Heart left ventricle (tissue), 16 donors: ENCODE measurements at regions not wholly inside any gene's neighbourhood (a gene's known extent, or its start where the extent isn't known, plus 50 kb on each side); places are given as distances from the start of the nearest gene placed in this dataset.
"Not testable (repeated sequence)": the region's sequence is repeated elsewhere in the genome, so short reads cannot be mapped to it uniquely, and the experiment has no call there.

Experiments used
- ATAC-seq, 4 donors: fragments of 200-7000 bp; cut with Tn5 transposase; one replicate each; pipeline ENCODE4 v1.9.1; 2020 to 2022; ENCODE audit warnings: moderate library complexity in 4 of 4, mild to moderate bottlenecking in 3 of 4, moderate number of reproducible peaks in 1 of 4
- DNase-seq, 5 donors: peaks; one replicate each; pipeline ENCODE4 v3.0.0-alpha.2; 2020
- H3K27ac ChIP-seq, 12 donors: fragments of 200-600 bp; sonication (generic) in 4 of 12; one replicate each; pipeline versions ENCODE4 v1.5.0 to v1.8.0; 2016 to 2022; ENCODE audit warnings: mild to moderate bottlenecking in 2 of 12
- H3K27me3 ChIP-seq, 9 donors: fragments of 200-600 bp; sonication (generic) in 2 of 9; one replicate each; pipeline versions ENCODE4 v1.5.1 to v1.8.0; 2016 to 2022; ENCODE audit warnings: mild to moderate bottlenecking in 3 of 9
- H3K36me3 ChIP-seq, 9 donors: fragments of 200-600 bp; sonication (generic) in 2 of 9; one replicate each; pipeline versions ENCODE4 v1.5.0 to v1.8.0; 2018 to 2022; ENCODE audit warnings: mild to moderate bottlenecking in 2 of 9
- H3K4me1 ChIP-seq, 12 donors: fragments of 200-600 bp; sonication (generic) in 4 of 12; one replicate each; pipeline versions ENCODE4 v1.5.0 to v1.8.0; 2016 to 2022; ENCODE audit warnings: mild to moderate bottlenecking in 3 of 12
- H3K4me3 ChIP-seq, 12 donors: fragments of 200-600 bp; sonication (generic) in 4 of 12; one replicate each; pipeline versions ENCODE4 v1.5.0 to v1.8.0; 2017 to 2022; ENCODE audit warnings: mild to moderate bottlenecking in 9 of 12, moderate library complexity in 4 of 12
- H3K9me3 ChIP-seq, 12 donors: fragments of 200-600 bp; sonication (generic) in 4 of 12; one replicate each; pipeline versions ENCODE4 v1.5.0 to v1.8.0; 2016 to 2022; ENCODE audit warnings: mild to moderate bottlenecking in 1 of 12
- POLR2A ChIP-seq, 2 donors: fragments of 450-650 bp; IDR thresholded peaks; one replicate each; pipeline ENCODE4 v1.6.1; 2017; ENCODE audit warnings: antibody characterized with exemption in 2 of 2, mild to moderate bottlenecking in 2 of 2, moderate library complexity in 2 of 2
- WGBS, 4 donors: extraction: QIAGEN DNeasy Blood & Tissue Kit in 2 of 4; methylation state at CpG; one replicate each; pipeline versions ENCODE4 v1.1.5 to v1.1.7; 2013 to 2018; 5-methylcytosine and 5-hydroxymethylcytosine counted together
- intact Hi-C, 10 donors: fragments of 100-400 bp; cut with DNase I; formaldehyde crosslinking; loops; one replicate each; pipeline versions ENCODE4 v1.11.1 to v1.14.2; 2022
- TF ChIP-seq, protein P1 (sequence below), 12 donors: fragments of 200-600 bp; sonication (generic) in 4 of 12; IDR thresholded peaks; one replicate each; pipeline versions ENCODE4 v1.5.0 to v1.8.0; 2018 to 2022; ENCODE audit warnings: antibody characterized with exemption in 12 of 12, mild to moderate bottlenecking in 5 of 12
- donor health status: ischemic (EF 13 %, LVEDD 7.1; RV severe dilation, severe dysfunction).
- donor health status: healthy with polysubstance abuse.
- donor health status: DM: no; HTN: yes; CAD: no.
- donor health status: DM: no; HTN: no; CAD: no.
- donor health status: ischemic (EF 25% LVEDD 6.9; RV normal size, moderate dysfunction).
- donor health status: ischemic (EF 25% LVEDD 5.7; RV mildly dilated, moderate dysfunction).
- donor health status: healthy.
- donor health status: DM: yes; HTN: yes; CAD: no.
- donor health status: ischemic (EF 35%, LVEDD 5.7; RV mildly dilated, moderate dysfunction).
- donor health status: nonischemic (EF 11% LVEDD 7.7; RV severe dilation, severe dysfunction).
- donor health status: DM: yes; HTN: yes; CAD: no.
- donor health status: PGD.
- donor health status: ischemic (EF 29% LVEDD 5.4; RV normal size, mild dysfunction).
- donor health status: nonischemic (EF 23%, LVEDD 6.1; RV moderate dilation, normal function).

DNA sequence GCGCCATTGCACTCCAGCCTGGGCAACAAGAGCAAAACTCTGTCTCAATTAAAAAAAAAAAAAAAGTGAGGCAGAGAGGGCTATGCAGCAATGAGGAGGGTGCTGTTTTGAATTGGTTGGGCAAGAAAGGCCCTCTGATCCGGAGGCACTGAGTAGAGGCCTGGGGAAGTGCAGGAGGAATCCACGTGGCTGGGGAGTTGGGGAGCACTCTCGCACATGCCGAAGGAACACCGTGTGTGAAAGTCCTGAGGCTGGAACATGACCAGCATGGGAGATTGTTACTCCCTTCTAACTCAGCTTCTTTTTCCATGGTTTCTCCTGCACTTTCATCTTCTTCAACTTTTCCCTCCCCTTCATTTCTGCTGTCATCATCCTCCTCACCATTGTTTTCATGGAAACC is 347.9 kb upstream of the HS6ST1 start:
- 89 to 94% (median 90%) methylated on average over 6 of the region's 6 CpGs for WGBS, 4 donors
- no peak for ATAC-seq
- no peaks in the 10 kb centered on the region for H3K4me1 ChIP-seq
- H3K27me3 ChIP-seq: peaks cover 0 to 11% (median 0%) of the 10 kb centered on the region in 9 donors
- no peak overlapping the region for H3K4me3 ChIP-seq
- DNase-seq: no peak
- no peak overlapping the region for H3K27ac ChIP-seq
- TF ChIP-seq POLR2A (IDR thresholded peaks at IDR 0.05): no peak
- TF ChIP-seq, protein P1, sequence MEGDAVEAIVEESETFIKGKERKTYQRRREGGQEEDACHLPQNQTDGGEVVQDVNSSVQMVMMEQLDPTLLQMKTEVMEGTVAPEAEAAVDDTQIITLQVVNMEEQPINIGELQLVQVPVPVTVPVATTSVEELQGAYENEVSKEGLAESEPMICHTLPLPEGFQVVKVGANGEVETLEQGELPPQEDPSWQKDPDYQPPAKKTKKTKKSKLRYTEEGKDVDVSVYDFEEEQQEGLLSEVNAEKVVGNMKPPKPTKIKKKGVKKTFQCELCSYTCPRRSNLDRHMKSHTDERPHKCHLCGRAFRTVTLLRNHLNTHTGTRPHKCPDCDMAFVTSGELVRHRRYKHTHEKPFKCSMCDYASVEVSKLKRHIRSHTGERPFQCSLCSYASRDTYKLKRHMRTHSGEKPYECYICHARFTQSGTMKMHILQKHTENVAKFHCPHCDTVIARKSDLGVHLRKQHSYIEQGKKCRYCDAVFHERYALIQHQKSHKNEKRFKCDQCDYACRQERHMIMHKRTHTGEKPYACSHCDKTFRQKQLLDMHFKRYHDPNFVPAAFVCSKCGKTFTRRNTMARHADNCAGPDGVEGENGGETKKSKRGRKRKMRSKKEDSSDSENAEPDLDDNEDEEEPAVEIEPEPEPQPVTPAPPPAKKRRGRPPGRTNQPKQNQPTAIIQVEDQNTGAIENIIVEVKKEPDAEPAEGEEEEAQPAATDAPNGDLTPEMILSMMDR (IDR thresholded peaks at IDR 0.05): no peak
- intact Hi-C loops: no loop called here
- no peaks in the 10 kb centered on the region for H3K36me3 ChIP-seq
- no peaks in the 10 kb centered on the region for H3K9me3 ChIP-seq

GRCh38 chr2:128667391-128667790 is 348.7 kb upstream of the HS6ST1 start:
- no peak for DNase-seq
- Histone ChIP-seq H3K36me3 (no peaks in the 10 kb centered on the region), H3K27ac (no peak overlapping the region), H3K27me3 (peaks cover 0 to 5% (median 0%) of the 10 kb centered on the region in 9 donors), H3K4me1 (no peaks in the 10 kb centered on the region), H3K9me3 (no peaks in the 10 kb centered on the region), H3K4me3 (no peak overlapping the region)
- ATAC-seq: no peak
- WGBS, 4 donors: 86 to 90% (median 89%) methylated on average over 6 to 7 of the region's 7 CpGs
- TF ChIP-seq POLR2A (IDR thresholded peaks at IDR 0.05): no peak
- TF ChIP-seq, protein P1 (IDR thresholded peaks at IDR 0.05): no peak
- intact Hi-C loops: no loop called here

DNA sequence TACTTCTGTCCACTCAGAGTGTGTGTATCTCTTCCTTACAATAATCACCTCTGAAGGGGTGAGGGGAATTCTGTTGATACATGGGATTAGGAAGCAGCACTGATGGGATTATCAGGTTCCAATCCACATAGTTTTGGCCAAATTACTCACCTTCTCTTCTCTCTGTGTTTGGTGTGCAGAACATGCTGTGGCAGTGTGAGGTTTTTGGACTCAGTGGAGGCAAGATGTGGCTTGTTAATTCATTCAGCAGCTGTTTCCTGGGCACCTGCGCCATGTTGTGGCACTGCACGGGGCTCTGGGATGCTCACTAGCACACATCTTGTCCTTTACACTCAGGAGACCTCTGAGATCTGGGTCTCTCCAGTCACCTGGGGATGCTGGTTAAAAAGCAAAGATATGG is 350.3 kb upstream of the HS6ST1 start:
- intact Hi-C loops: no loop called here
- Histone ChIP-seq H3K36me3 (no peaks in the 10 kb centered on the region), H3K9me3 (no peaks in the 10 kb centered on the region), H3K27me3 (no peaks in the 10 kb centered on the region), H3K4me3 (no peak overlapping the region), H3K4me1 (no peaks in the 10 kb centered on the region), H3K27ac (no peak overlapping the region)
- ATAC-seq (no peak), DNase-seq (no peak)
- 70 to 97% (median 81%) methylated on average over 2 of the region's 2 CpGs for WGBS, 4 donors
- no peak for TF ChIP-seq POLR2A (IDR thresholded peaks at IDR 0.05)
- TF ChIP-seq, protein P1 (IDR thresholded peaks at IDR 0.05): no peak

- Histone ChIP-seq H3K4me3 (no peak overlapping the region), H3K36me3 (no peaks in the 10 kb centered on the region), H3K9me3 (peaks cover 0 to 5% (median 0%) of the 10 kb centered on the region in 12 donors), H3K27ac (no peak overlapping the region), H3K27me3 (no peaks in the 10 kb centered on the region), H3K4me1 (no peaks in the 10 kb centered on the region)
- ATAC-seq (no peak), DNase-seq (no peak)
- TF ChIP-seq POLR2A (IDR thresholded peaks at IDR 0.05): no peak
- TF ChIP-seq, protein P1 (IDR thresholded peaks at IDR 0.05): no peak
- intact Hi-C loops: no loop called here
- 92 to 96% (median 94%) methylated on average over 1 of the region's 1 CpG for WGBS, 4 donors
These were observed 351.4 kb upstream of the HS6ST1 start for GRCh38 chr2:128670066-128670465.

- DNase-seq, H3K4me3 ChIP-seq, H3K27me3 ChIP-seq, H3K27ac ChIP-seq, intact Hi-C loops, H3K36me3 ChIP-seq, H3K9me3 ChIP-seq, ATAC-seq, H3K4me1 ChIP-seq: not testable (repeated sequence)
- WGBS, 4 donors: 81 to 97% (median 95%) methylated on average over 12 to 36 of the region's 36 CpGs
These were observed 353.5 kb upstream of the HS6ST1 start for GRCh38 chr2:128671981-128672757.

- ATAC-seq, H3K4me1 ChIP-seq, H3K4me3 ChIP-seq, intact Hi-C loops, H3K9me3 ChIP-seq, H3K27me3 ChIP-seq, H3K27ac ChIP-seq, H3K36me3 ChIP-seq, DNase-seq: not testable (repeated sequence)
- whole genome bisulfite sequencing, 4 donors: 87 to 93% (median 89%) methylated on average over 12 of the region's 12 CpGs
These were observed 361.0 kb upstream of the HS6ST1 start for GRCh38 chr2:128679680-128680079.
